GM18511 (cell line): ENCODE measurements at regions not wholly inside any gene's neighbourhood (a gene's known extent, or its start where the extent isn't known, plus 50 kb on each side); places are given as distances from the start of the nearest gene placed in this dataset.
"Not testable (repeated sequence)": the region's sequence is repeated elsewhere in the genome, so short reads cannot be mapped to it uniquely, and the experiment has no call there.

Source experiments
- ATAC-seq: cut with Tn5 transposase; IDR thresholded peaks from one replicate; pipeline ENCODE4 v1.9.1; 2021; ENCODE audit warnings: mild to moderate bottlenecking, moderate library complexity; ENCODE audit not compliant: unreplicated experiment

GRCh38 chr4:125003840-125004239 lies 291.3 kb upstream of the ANKRD50 start:
- ATAC-seq: no peak

- ATAC-seq: no peak
Measured at GRCh38 chr4:124997991-124998390, 285.5 kb upstream of the ANKRD50 start.

- no peak for ATAC-seq
Measured at GRCh38 chr4:124997124-124997523, 284.6 kb upstream of the ANKRD50 start.

GRCh38 chr4:124993838-124994237 lies 281.3 kb upstream of the ANKRD50 start:
- no peak for ATAC-seq

GRCh38 chr4:124990398-124990797 lies 277.9 kb upstream of the ANKRD50 start:
- ATAC-seq: no peak

- ATAC-seq: no peak
Measured at GRCh38 chr4:124980276-124980752, 267.8 kb upstream of the ANKRD50 start.

GRCh38 chr4:124978536-124978935 lies 266.0 kb upstream of the ANKRD50 start:
- not testable (repeated sequence) for ATAC-seq

- ATAC-seq: no peak
Measured at GRCh38 chr4:124977045-124977444, 264.5 kb upstream of the ANKRD50 start.

GRCh38 chr4:124974152-124974551 lies 261.6 kb upstream of the ANKRD50 start:
- no peak for ATAC-seq

GRCh38 chr4:124973716-124974115 lies 261.2 kb upstream of the ANKRD50 start:
- no peak for ATAC-seq

- ATAC-seq: no peak
Measured at GRCh38 chr4:124970011-124970410, 257.5 kb upstream of the ANKRD50 start.

GRCh38 chr4:124965497-124965891 lies 253.0 kb upstream of the ANKRD50 start:
- no peak for ATAC-seq

- ATAC-seq: no peak
Measured at GRCh38 chr4:124964852-124965496, 252.4 kb upstream of the ANKRD50 start.

GRCh38 chr4:124964251-124964650 lies 251.7 kb upstream of the ANKRD50 start:
- no peak for ATAC-seq

- no peak for ATAC-seq
Measured at GRCh38 chr4:124961138-124961750, 248.7 kb upstream of the ANKRD50 start.

- no peak for ATAC-seq
Measured at GRCh38 chr4:124958847-124959246, 246.3 kb upstream of the ANKRD50 start.

- no peak for ATAC-seq
Measured at GRCh38 chr4:124955476-124955875, 242.9 kb upstream of the ANKRD50 start.

- no peak for ATAC-seq
Measured at GRCh38 chr4:124954046-124954445, 241.5 kb upstream of the ANKRD50 start.

- ATAC-seq: no peak
Measured at GRCh38 chr4:124953486-124953885, 241.0 kb upstream of the ANKRD50 start.

- ATAC-seq: no peak
Measured at GRCh38 chr4:124953061-124953460, 240.5 kb upstream of the ANKRD50 start.

GRCh38 chr4:124952601-124953000 lies 240.1 kb upstream of the ANKRD50 start:
- ATAC-seq: no peak

- ATAC-seq: no peak
Measured at GRCh38 chr4:124948976-124949597, 236.6 kb upstream of the ANKRD50 start.
